ENCODE measurements at regions not wholly inside any gene's neighbourhood (a gene's known extent, or its start where the extent isn't known, plus 50 kb on each side); places are given as distances from the start of the nearest gene placed in this dataset.

- no peaks in the 10 kb centered on the region for H3K9me3 ChIP-seq (ENCODE audit: insufficient read depth in 2 of 2, low read depth in 1 of 2, low read length in 1 of 2)
- H3K36me3 ChIP-seq (ENCODE audit: control insufficient read depth in 2 of 4, insufficient read depth in 4 of 4, low read length in 3 of 4): no peaks in the 10 kb centered on the region
- 83% methylated on average over 2 of the region's 2 CpGs; no CpG with 5 or more reads in 1 of the 2 experiments for WGBS, 2 experiments (ENCODE audit: extremely low coverage in 1 of 2, insufficient coverage in 1 of 2, insufficient read length in 1 of 2, insufficient replicate concordance in 2 of 2, low coverage in 1 of 2, low lambda C conversion rate in 2 of 2, missing lambda C conversion rate in 1 of 2)
- ChIA-PET POLR2A (ENCODE audit: partially characterized antibody) (no interaction called here), CTCF (ENCODE audit: partially characterized antibody) (no interaction called here)
- no peak overlapping the region for H2AFZ ChIP-seq (ENCODE audit: low read length)
- peaks cover 0 to 5% (median 2%) of the 10 kb centered on the region in 4 experiments; a peak in 2 of 7 replicates for H3K4me1 ChIP-seq (replicated peaks in 1 of 4; ENCODE audit: control insufficient read depth in 3 of 4, insufficient read depth in 4 of 4, low read length in 3 of 4)
- H4K20me1 ChIP-seq (replicated peaks in 1 of 2; ENCODE audit: control insufficient read depth in 1 of 2, insufficient read depth in 2 of 2, low read length in 2 of 2): no peaks in the 10 kb centered on the region
- no peak overlapping the region for H3K4me2 ChIP-seq (ENCODE audit: insufficient read depth in 1 of 2, low read depth in 2 of 2, low read length in 2 of 2)
- H3K9ac ChIP-seq (replicated peaks in 1 of 4; ENCODE audit: extremely low read depth in 1 of 4, low read depth in 3 of 4, low read length in 3 of 4): no peak overlapping the region
- no peak overlapping the region for H3K18ac ChIP-seq (ENCODE audit: extremely low read depth, low read length)
- no peak overlapping the region for H2BK20ac ChIP-seq (ENCODE audit: low read length)
- no peaks in the 10 kb centered on the region for H3K23me2 ChIP-seq (ENCODE audit: low read depth, low read length)
- H2BK5ac ChIP-seq (ENCODE audit: low read depth, low read length): no peak overlapping the region
- no peak overlapping the region for H2BK120ac ChIP-seq (replicated peaks; ENCODE audit: low read depth, low read length)
- no peak overlapping the region for H4K5ac ChIP-seq (ENCODE audit: insufficient read length, low read depth, low read length)
- DNase-seq (ENCODE audit: low read depth in 1 of 2, low spot score in 2 of 2) (no peak), FAIRE-seq (no peak)
- no peak overlapping the region for H3K4me3 ChIP-seq (ENCODE audit: extremely low read depth in 1 of 4, insufficient read depth in 2 of 4, low read depth in 3 of 4, low read length in 4 of 4)
- H3K14ac ChIP-seq (ENCODE audit: insufficient read length): no peak overlapping the region
- no peaks in the 10 kb centered on the region for H3K79me2 ChIP-seq (ENCODE audit: control insufficient read depth in 1 of 2, insufficient read depth in 2 of 2, low read length in 2 of 2)
- no peak overlapping the region for H3K23ac ChIP-seq (ENCODE audit: insufficient read length)
- no peaks in the 10 kb centered on the region for H3K79me1 ChIP-seq (ENCODE audit: low read depth, low read length)
- H4K91ac ChIP-seq (replicated peaks; ENCODE audit: insufficient read length, low read length): no peak overlapping the region
- H4K8ac ChIP-seq (ENCODE audit: extremely low read depth, insufficient read depth, low read length): no peak overlapping the region
- no peak overlapping the region for H2AK5ac ChIP-seq (ENCODE audit: low read depth, low read length)
- TF ChIP-seq MAX (IDR thresholded peaks at IDR 0.05) (no peak), JUND (IDR thresholded peaks at IDR 0.05; ENCODE audit: low read length) (no peak), RXRA (IDR thresholded peaks at IDR 0.05; ENCODE audit: insufficient read depth, low read depth, low read length) (no peak), NANOG (IDR thresholded peaks at IDR 0.05; ENCODE audit: insufficient read depth, low read depth, low read length, poor library complexity, severe bottlenecking) (no peak), E2F6 (IDR thresholded peaks at IDR 0.05) (no peak)
- H3K27me3 ChIP-seq (replicated peaks in 1 of 4; ENCODE audit: control insufficient read depth in 3 of 4, extremely low read depth in 1 of 4, insufficient read depth in 3 of 4, low read length in 3 of 4): no peaks in the 10 kb centered on the region
- H3K56ac ChIP-seq (replicated peaks; ENCODE audit: insufficient read length, low read depth, low read length): no peak overlapping the region
- no peak overlapping the region for H2BK12ac ChIP-seq (ENCODE audit: low read depth, low read length)
- no peak overlapping the region for H3K4ac ChIP-seq (replicated peaks; ENCODE audit: insufficient read length, low read depth, low read length)
- no peak overlapping the region for H3K27ac ChIP-seq (ENCODE audit: low read depth, low read length)
- H2BK15ac ChIP-seq (ENCODE audit: low read length): no peak overlapping the region
Observed at GRCh38 chr4:174137698-174138097, 145.8 kb downstream of the FBXO8 start.
